Activated naive CD4-positive, alpha-beta T cell treated with anti-CD3 and anti-CD28 coated beads for 36 hours (primary cell): ENCODE measurements at regions not wholly inside any gene's neighbourhood (a gene's known extent, or its start where the extent isn't known, plus 50 kb on each side); places are given as distances from the start of the nearest gene placed in this dataset.

ENCODE experiments used
- CTCF ChIA-PET: fragments of 350-600 bp; sonication (Branson Sonifier 250); formaldehyde crosslinking; loops from one replicate; lab custom pipeline; 2021; ENCODE audit warnings: antibody characterized with exemption; lab: Charles Lee
- DNase-seq: peaks from one replicate; pipeline ENCODE4 v3.0.0-alpha.2; 2020
- H3K27ac Mint-ChIP-seq: one replicate; pipeline ENCODE4 v1.8.0; 2021; ENCODE audit warnings: mild to moderate bottlenecking, mixed read lengths
- H3K27me3 Mint-ChIP-seq: one replicate; pipeline ENCODE4 v1.8.0; 2021; ENCODE audit warnings: low read depth, mixed read lengths
- H3K36me3 Mint-ChIP-seq: one replicate; pipeline ENCODE4 v1.8.0; 2021; ENCODE audit warnings: low read depth, mixed read lengths
- H3K4me1 Mint-ChIP-seq: one replicate; pipeline ENCODE4 v1.8.0; 2021; ENCODE audit warnings: low read depth, mixed read lengths
- H3K4me3 Mint-ChIP-seq: one replicate; pipeline ENCODE4 v1.8.0; 2021; ENCODE audit warnings: mild to moderate bottlenecking, moderate library complexity, mixed read lengths
- H3K9me3 Mint-ChIP-seq: one replicate; pipeline ENCODE4 v1.8.0; 2021; ENCODE audit warnings: mixed read lengths
- intact Hi-C: fragments of 100-400 bp; cut with micrococcal nuclease; formaldehyde crosslinking; loops from one replicate; pipeline ENCODE4 v1.15.1; 2023

DNA sequence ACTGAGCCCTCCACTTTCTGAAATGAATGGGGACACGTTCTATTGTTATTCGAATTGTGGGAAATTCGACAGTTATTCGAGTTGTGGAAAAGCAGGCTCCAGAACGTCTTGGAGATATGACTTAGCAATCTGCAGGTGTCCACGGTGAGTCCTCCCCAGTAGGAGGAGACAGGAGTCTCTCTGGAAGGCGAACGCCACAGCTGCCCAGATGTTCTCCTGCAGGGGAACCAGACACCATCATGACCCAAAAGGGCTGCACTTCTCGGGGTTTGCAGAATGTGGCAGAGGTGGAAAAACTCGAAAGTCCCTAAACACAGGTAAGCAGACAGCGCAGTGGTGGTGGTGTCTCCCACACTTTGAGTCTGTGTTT is 363.6 kb upstream of the SFSWAP start:
- Mint-ChIP-seq H3K27me3 (no peaks in the 10 kb centered on the region), H3K4me1 (no peaks in the 10 kb centered on the region), H3K27ac (no peak overlapping the region), H3K4me3 (no peak overlapping the region), H3K36me3 (no peaks in the 10 kb centered on the region), H3K9me3 (no peaks in the 10 kb centered on the region)
- no peak for DNase-seq
- intact Hi-C loops, result no loop called here
- CTCF ChIA-PET, result no interaction called here

DNA sequence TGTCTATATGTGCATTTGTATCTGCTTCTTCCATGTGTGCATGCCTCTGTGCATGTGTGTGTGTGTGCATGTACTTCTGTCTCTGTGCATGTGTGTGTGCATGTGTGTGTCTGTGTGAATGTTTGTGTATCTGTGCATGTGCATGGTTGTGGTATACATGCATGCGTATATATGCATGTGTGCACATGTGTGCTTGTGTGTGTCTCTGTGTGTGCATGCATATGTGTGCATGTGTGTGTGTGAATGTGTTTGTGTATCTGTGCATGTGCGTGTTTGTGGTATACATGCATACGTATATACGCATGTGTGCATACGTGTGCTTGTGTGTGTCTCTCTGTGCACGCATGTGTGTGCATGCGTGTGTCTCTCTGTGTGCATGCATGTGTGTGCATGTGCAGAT is 363.2 kb upstream of the SFSWAP start:
- no peaks in the 10 kb centered on the region for H3K4me1 Mint-ChIP-seq
- CTCF ChIA-PET, result no interaction called here
- intact Hi-C loops, result no loop called here
- no peaks in the 10 kb centered on the region for H3K36me3 Mint-ChIP-seq
- no peak for DNase-seq
- H3K27me3 Mint-ChIP-seq, result no peaks in the 10 kb centered on the region
- no peak overlapping the region for H3K27ac Mint-ChIP-seq
- H3K9me3 Mint-ChIP-seq, result no peaks in the 10 kb centered on the region
- no peak overlapping the region for H3K4me3 Mint-ChIP-seq

DNA sequence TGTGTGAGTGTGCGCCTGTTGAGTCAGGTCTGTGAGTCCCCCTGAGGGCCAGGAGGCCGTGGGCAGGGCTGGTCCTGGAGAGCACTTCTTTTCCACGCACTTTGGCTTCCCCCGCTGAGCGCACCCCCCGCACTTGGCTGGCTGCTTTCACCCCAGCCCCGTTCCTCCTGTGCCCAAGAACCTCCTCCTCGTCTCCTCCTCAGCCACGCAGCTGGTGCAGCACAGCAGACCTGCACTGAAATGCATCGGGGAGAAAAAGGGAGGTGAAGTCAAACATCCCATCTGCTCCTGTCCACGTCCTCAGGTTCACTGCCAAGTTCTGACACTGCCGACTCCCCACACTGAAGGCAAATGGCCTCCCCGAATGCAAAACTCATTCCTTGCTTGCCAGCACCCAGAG is 362.7 kb upstream of the SFSWAP start:
- no peak for DNase-seq
- intact Hi-C loops, result no loop called here
- no peaks in the 10 kb centered on the region for H3K4me1 Mint-ChIP-seq
- CTCF ChIA-PET, result no interaction called here
- H3K9me3 Mint-ChIP-seq, result no peaks in the 10 kb centered on the region
- H3K4me3 Mint-ChIP-seq, result no peak overlapping the region
- H3K36me3 Mint-ChIP-seq, result no peaks in the 10 kb centered on the region
- no peaks in the 10 kb centered on the region for H3K27me3 Mint-ChIP-seq
- no peak overlapping the region for H3K27ac Mint-ChIP-seq

DNA sequence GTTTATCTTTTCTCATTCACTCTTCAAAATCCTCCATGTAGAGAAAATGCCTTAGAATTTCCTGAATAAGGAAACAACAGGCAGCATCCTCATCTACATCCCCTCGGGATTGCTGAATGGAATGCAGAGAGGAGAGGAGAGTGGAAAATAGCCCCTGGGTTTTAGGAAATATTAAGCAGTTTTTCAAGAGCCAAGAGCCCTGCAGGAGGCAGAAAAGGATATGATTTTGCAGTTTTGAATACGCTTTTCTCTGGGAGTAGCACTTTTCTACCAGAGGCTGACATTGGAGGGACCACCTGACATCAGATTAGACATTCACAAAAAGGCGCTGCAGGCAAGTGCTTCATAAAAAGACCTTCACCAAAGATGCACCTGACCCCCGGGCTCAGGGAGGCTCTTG is 362.2 kb upstream of the SFSWAP start:
- CTCF ChIA-PET, result no interaction called here

DNA sequence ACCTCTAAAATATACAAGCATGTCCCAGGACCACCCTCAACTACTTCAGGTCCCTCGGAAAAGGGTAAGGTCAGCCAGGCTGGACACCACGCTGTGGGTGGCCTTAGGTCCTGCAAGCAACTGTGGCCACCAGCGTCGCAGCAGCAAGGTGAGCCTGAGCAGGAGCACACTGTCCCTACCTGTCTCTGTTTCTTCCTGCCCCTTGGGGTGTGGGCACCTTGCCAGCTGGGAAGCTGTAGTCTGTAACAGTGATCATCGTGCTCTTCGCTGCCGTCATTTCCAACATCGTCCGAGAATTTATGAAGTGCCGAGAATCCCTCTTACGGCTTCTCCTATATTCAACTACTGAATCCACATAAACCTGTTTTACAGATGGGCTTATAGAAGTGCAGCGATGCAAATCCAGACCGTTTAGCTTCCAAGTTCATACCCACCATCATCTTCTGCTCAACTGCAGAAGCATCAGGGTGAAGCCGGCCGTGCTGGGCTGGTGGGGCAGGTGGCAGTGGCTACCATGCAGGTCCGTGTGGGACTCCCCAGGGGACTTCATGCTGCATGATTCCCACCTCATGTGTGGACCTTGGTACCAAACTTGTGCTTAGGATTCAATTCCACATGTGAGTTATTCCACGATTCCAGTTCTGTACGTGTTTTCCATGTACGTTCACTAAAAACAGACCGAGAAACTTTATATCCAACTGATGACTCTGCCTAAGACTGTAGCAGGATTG is 361.3 kb upstream of the SFSWAP start:
- no peak overlapping the region for H3K27ac Mint-ChIP-seq
- H3K4me3 Mint-ChIP-seq, result no peak overlapping the region
- H3K27me3 Mint-ChIP-seq, result no peaks in the 10 kb centered on the region
- no peaks in the 10 kb centered on the region for H3K4me1 Mint-ChIP-seq
- H3K36me3 Mint-ChIP-seq, result no peaks in the 10 kb centered on the region
- CTCF ChIA-PET, result no interaction called here
- no peak for DNase-seq
- H3K9me3 Mint-ChIP-seq, result no peaks in the 10 kb centered on the region
- intact Hi-C loops, result no loop called here

More for the DNA sequence above, 362.2 kb upstream of the SFSWAP start:
- no peak for DNase-seq
- Mint-ChIP-seq H3K27ac (no peak overlapping the region), H3K9me3 (no peaks in the 10 kb centered on the region), H3K27me3 (no peaks in the 10 kb centered on the region), H3K4me3 (no peak overlapping the region), H3K36me3 (no peaks in the 10 kb centered on the region), H3K4me1 (no peaks in the 10 kb centered on the region)
- intact Hi-C loops, result no loop called here

DNA sequence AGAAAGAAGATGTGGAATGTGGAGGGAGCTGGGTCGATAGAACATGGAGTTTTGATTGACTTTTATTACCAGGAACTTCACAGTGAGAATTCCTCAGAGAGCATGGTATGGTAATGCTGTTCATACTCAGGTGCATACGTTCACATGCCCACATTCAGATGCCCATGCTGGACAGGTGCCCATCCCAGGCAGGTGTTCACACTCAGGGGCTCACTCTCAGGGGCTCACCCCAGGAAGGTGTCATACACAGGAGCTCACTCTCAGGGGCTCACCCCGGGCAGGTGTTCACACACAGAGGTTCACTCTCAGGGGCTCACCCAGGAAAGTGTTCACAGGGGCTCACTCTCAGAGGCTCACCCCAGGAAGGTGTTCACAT is 360.0 kb upstream of the SFSWAP start:
- no peak for DNase-seq
- H3K36me3 Mint-ChIP-seq, result no peaks in the 10 kb centered on the region
- H3K4me1 Mint-ChIP-seq, result no peaks in the 10 kb centered on the region
- H3K27ac Mint-ChIP-seq, result no peak overlapping the region
- H3K4me3 Mint-ChIP-seq, result no peak overlapping the region
- CTCF ChIA-PET, result no interaction called here
- peaks cover 3% of the 10 kb centered on the region for H3K27me3 Mint-ChIP-seq
- intact Hi-C loops, result no loop called here
- no peaks in the 10 kb centered on the region for H3K9me3 Mint-ChIP-seq

DNA sequence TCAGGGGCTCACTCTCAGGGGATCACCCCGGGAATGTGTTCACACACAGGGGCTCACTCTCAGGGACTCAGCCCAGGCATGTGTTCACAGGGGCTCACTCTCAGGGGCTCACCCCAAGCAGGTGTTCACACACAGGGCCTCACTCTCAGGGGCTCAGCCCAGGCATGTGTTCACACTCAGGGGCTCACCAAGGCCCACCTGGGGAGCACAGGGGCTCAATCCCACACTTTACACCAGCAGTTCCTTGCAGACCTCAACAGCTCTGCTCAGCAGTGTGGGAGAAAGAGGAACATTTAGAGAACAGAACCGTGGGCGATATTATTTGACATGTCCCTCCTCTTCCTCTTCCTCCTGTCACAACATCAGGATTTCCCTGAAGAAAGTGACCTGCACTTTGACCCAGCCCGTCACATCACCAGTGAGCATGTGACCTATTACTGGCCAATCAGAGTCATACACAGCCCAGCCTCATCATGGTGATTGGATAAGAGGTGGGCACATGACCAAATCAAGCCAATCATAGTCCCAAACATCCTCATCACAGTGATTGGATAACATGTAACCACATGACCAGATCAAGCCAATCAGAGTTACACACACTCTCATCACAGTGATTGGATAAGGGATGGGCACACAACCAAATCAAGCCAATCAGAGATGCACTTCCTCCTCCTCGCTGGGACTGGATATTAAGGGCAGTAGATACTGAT is 359.4 kb upstream of the SFSWAP start:
- Mint-ChIP-seq H3K36me3 (no peaks in the 10 kb centered on the region), H3K9me3 (no peaks in the 10 kb centered on the region), H3K27ac (no peak overlapping the region), H3K4me3 (no peak overlapping the region), H3K27me3 (peaks cover 4% of the 10 kb centered on the region), H3K4me1 (no peaks in the 10 kb centered on the region)
- intact Hi-C loops, result no loop called here
- CTCF ChIA-PET, result no interaction called here
- DNase-seq, result no peak

DNA sequence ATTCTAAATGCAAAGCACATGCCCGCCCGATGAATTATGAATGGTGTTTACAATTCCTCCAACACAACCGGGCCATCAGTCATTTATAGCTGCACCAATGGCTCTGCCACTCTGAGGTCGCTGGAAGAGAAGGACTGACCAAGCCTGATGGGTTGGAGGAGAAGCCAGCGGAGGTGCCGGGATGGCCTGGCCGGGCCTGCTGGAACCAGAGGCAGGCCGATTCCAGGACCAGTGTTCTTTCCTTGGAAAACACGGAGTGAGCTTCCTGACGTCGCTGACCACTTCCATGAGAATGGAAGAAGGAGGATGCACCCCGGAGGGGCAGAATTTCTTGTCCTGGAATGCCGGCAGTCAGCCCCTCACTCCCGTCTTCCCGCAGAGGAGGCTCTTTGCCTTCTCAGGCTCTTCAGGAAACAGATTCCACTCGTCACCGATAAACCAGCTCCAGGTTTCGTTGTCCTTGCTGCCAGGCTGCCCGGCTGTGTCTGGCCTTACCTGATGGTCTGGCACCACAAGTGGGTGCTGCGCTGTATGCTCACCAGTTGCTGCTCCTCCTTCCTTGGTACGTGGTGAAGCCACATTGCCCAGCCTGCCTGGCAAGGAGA is 358.5 kb upstream of the SFSWAP start:
- no peak overlapping the region for H3K4me3 Mint-ChIP-seq
- H3K27me3 Mint-ChIP-seq, result peaks cover 5% of the 10 kb centered on the region
- no peaks in the 10 kb centered on the region for H3K9me3 Mint-ChIP-seq
- H3K4me1 Mint-ChIP-seq, result no peaks in the 10 kb centered on the region
- intact Hi-C loops, result no loop called here
- no peak overlapping the region for H3K27ac Mint-ChIP-seq
- DNase-seq, result no peak
- CTCF ChIA-PET, result interaction anchor here (1.0 kb wide), 1 partner anchor 248 kb away, joined by 3 read pairs; no protein-coding TSS in a partner anchor
- no peaks in the 10 kb centered on the region for H3K36me3 Mint-ChIP-seq

DNA sequence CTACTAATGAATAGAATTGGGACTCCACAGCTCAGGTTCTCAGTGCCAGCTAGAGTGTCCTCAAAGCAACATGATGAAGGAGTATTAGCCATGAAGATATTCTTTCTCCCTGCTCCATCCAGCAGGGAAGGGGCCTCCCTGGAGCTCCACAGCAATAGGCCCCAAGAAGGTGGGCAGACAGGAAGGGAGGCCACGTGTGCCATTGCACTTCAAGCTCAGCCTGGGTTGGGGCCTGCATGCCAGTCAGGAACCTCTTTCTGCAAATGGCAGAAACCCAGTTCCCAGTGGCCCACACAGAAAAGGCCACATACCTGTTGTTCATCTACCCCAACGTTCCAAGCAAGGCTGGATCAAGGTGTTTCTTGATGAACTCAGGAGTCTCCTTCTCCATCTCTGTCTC is 357.5 kb upstream of the SFSWAP start:
- intact Hi-C loops, result no loop called here
- Mint-ChIP-seq H3K4me3 (no peak overlapping the region), H3K36me3 (no peaks in the 10 kb centered on the region), H3K27me3 (peaks cover 5% of the 10 kb centered on the region), H3K9me3 (no peaks in the 10 kb centered on the region), H3K27ac (no peak overlapping the region), H3K4me1 (no peaks in the 10 kb centered on the region)
- no peak for DNase-seq
- CTCF ChIA-PET, result interaction anchor here (0.5 to 1.0 kb wide), 2 partner anchors 249 to 501 kb away, joined by 3 to 4 read pairs; no protein-coding TSS in a partner anchor

DNA sequence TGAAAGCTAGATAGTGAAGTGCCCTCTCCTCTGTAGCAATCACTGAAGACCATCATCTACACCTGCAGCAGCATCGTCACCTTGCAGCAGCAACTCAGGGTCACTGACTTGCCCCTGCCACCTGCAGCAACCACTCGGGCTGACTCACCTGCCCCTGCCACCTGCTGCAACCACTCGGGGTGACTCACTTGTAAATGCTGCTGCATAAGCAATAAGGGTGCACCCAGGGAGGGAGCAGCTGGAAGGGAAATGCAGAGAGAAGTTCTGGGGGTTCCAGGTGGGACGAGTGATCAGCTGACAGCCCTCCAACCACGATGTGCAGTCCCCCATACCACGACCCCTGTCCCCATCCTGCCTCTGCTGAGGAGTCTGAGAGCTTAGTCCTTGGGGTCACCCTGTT is 357.1 kb upstream of the SFSWAP start:
- H3K27ac Mint-ChIP-seq, result no peak overlapping the region
- H3K4me1 Mint-ChIP-seq, result no peaks in the 10 kb centered on the region
- no peaks in the 10 kb centered on the region for H3K9me3 Mint-ChIP-seq
- H3K36me3 Mint-ChIP-seq, result no peaks in the 10 kb centered on the region
- H3K4me3 Mint-ChIP-seq, result no peak overlapping the region
- DNase-seq, result no peak
- intact Hi-C loops, result no loop called here
- H3K27me3 Mint-ChIP-seq, result peaks cover 5% of the 10 kb centered on the region
- CTCF ChIA-PET, result interaction anchor here (0.5 kb wide), 1 partner anchor 501 kb away, joined by 4 read pairs; no protein-coding TSS in a partner anchor

DNA sequence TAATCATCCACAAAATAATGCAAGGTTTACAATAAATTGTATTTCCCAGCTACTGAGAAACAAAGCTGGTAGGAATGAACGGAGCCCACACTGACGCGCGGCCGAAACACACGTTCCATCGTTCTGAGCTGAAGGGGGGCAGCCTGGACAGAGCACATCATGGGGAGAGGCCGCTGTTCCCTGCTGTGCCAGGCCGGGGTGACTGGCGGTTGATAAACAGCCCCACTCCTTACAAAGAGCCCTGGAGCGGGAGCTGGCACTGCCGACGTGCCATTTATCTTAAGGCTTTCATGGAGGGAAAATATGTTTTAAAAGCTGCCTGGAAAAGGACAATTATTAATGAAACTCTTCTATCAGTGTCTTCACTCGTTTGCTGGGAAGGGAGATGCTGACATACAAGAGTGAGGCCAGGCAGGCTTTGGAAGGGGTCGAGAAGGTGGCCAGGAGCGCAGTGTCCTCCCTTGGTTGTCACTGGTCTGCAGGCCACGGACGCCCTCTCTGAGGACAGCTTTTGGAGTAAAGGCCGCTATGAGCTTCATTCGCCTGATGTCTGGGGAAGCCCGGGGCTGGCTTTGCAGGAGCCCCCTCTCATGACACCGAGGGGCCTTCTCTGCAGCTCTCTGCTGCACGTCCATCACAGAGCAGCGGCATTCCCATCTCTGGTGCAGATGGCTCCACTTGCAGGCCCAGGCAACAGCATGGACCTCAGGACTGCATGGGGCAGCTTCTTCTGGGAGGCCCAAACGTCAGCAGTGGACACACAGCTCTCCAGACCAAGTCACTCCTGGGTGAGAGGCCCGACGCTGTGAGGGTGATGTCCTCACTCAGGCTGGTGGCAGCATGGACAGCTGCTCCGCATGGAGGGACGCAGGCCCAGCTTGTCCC is 355.3 kb upstream of the SFSWAP start:
- intact Hi-C loops, result no loop called here
- no peaks in the 10 kb centered on the region for H3K36me3 Mint-ChIP-seq
- no peak overlapping the region for H3K27ac Mint-ChIP-seq

DNA sequence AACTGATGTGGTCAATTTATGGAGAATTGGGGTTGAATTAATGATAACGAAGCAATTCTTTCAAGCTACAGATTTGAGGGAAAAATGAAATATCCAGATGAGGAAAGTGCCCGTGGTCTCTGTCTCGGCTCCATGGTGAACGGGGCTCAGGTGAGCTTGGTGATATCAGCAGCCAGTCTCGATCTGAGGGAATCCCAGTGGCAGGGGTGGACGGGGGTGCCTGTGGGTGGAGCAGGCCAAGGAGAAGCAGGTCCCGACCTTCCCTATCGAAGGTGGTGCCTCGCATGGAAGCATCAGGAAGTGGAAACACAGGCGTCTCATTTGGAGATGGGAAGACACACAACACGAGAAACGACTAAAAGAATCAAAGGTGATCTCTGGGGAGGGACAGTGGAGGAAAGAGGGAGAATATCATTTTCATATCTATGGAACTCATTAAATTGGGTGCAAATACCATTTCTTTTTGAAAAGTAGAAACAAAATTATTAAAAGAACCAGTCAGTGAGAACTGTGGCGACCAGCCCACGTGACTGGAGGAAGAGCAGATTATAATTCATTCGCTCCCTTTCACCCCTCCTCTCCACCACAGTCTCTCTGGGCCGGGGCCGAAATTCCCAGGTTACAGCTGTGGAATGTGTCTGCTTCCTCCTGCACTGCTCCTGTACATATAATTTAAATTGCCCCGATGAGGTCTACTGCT is 354.3 kb upstream of the SFSWAP start:
- CTCF ChIA-PET, result no interaction called here

More for the DNA sequence above, 355.3 kb upstream of the SFSWAP start:
- H3K27me3 Mint-ChIP-seq, result peaks cover 5% of the 10 kb centered on the region
- no peak for DNase-seq
- CTCF ChIA-PET, result no interaction called here
- H3K4me1 Mint-ChIP-seq, result no peaks in the 10 kb centered on the region
- H3K9me3 Mint-ChIP-seq, result no peaks in the 10 kb centered on the region
- H3K4me3 Mint-ChIP-seq, result no peak overlapping the region

More for the DNA sequence above, 354.3 kb upstream of the SFSWAP start:
- H3K27ac Mint-ChIP-seq, result no peak overlapping the region
- DNase-seq, result no peak
- H3K4me3 Mint-ChIP-seq, result no peak overlapping the region
- H3K36me3 Mint-ChIP-seq, result no peaks in the 10 kb centered on the region
- H3K27me3 Mint-ChIP-seq, result peaks cover 5% of the 10 kb centered on the region
- no peaks in the 10 kb centered on the region for H3K9me3 Mint-ChIP-seq
- no peaks in the 10 kb centered on the region for H3K4me1 Mint-ChIP-seq
- intact Hi-C loops, result no loop called here
